Esophagus squamous epithelium (tissue), 4 donors: ENCODE measurements at regions not wholly inside any gene's neighbourhood (a gene's known extent, or its start where the extent isn't known, plus 50 kb on each side); places are given as distances from the start of the nearest gene placed in this dataset.

Experiments used
- POLR2A ChIP-seq, 4 donors: fragments of 450-650 bp; IDR thresholded peaks; one replicate each; pipeline ENCODE4 v1.6.1; 2017; ENCODE audit warnings: antibody characterized with exemption in 4 of 4, mild to moderate bottlenecking in 4 of 4, moderate library complexity in 3 of 4
- TF ChIP-seq, protein P1 (sequence below), 6 experiments: fragments of 450-650 bp in 4 of 6; fragments of 200-600 bp in 2 of 6; sonication (generic) in 2 of 6; IDR thresholded peaks; one replicate each; pipeline ENCODE4 v1.5.1; 2016 to 2019; ENCODE audit warnings: antibody characterized with exemption in 6 of 6, mild to moderate bottlenecking in 4 of 6, moderate library complexity in 4 of 6

DNA sequence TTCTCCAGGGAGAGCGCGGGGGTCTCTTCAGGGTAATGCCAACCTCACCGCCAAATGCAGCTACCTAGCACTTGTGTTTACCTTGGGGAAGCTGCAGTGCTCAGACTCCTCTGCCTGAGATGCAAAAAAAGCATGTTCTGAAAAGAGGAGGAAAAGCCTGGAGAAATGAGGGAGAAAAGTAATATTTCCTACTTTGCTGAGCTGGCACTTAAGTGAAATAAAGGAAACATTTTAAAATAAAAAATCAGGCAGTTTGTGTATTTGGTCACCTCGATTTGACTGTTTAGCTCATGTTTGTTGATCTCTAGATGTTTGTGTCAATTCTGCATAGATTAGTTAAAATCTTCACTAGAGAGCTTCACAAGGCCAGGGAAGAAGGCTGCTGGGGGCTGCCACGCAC is 487.2 kb downstream of the QKI start:
- TF ChIP-seq, protein P1, sequence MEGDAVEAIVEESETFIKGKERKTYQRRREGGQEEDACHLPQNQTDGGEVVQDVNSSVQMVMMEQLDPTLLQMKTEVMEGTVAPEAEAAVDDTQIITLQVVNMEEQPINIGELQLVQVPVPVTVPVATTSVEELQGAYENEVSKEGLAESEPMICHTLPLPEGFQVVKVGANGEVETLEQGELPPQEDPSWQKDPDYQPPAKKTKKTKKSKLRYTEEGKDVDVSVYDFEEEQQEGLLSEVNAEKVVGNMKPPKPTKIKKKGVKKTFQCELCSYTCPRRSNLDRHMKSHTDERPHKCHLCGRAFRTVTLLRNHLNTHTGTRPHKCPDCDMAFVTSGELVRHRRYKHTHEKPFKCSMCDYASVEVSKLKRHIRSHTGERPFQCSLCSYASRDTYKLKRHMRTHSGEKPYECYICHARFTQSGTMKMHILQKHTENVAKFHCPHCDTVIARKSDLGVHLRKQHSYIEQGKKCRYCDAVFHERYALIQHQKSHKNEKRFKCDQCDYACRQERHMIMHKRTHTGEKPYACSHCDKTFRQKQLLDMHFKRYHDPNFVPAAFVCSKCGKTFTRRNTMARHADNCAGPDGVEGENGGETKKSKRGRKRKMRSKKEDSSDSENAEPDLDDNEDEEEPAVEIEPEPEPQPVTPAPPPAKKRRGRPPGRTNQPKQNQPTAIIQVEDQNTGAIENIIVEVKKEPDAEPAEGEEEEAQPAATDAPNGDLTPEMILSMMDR (IDR thresholded peaks at IDR 0.05) = no peak
- no peak for TF ChIP-seq POLR2A (IDR thresholded peaks at IDR 0.05)
